Dendritic cell treated with granulocyte-macrophage colony-stimulating factor and Interleukin-4, amounts not matched to agents 40 ng/mL and 50 ng/mL, for 4 days (primary cell): ENCODE measurements at regions not wholly inside any gene's neighbourhood (a gene's known extent, or its start where the extent isn't known, plus 50 kb on each side); places are given as distances from the start of the nearest gene placed in this dataset.
A peak's percentile ranks its signal among the peaks of the same experiment; 100 is the strongest.

Source experiments
- H3K27ac Mint-ChIP-seq: one replicate; pipeline ENCODE4 v1.8.0; 2022; ENCODE audit warnings: mild to moderate bottlenecking, mixed read lengths
- H3K27me3 Mint-ChIP-seq: one replicate; pipeline ENCODE4 v1.8.0; 2022; ENCODE audit warnings: mild to moderate bottlenecking, mixed read lengths
- H3K36me3 Mint-ChIP-seq: one replicate; pipeline ENCODE4 v1.8.0; 2022; ENCODE audit warnings: low read depth, mixed read lengths
- H3K4me1 Mint-ChIP-seq: one replicate; pipeline ENCODE4 v1.8.0; 2022; ENCODE audit warnings: low read depth, mixed read lengths
- H3K4me3 Mint-ChIP-seq: one replicate; pipeline ENCODE4 v1.8.0; 2022; ENCODE audit warnings: mild to moderate bottlenecking, moderate library complexity, mixed read lengths
- H3K9me3 Mint-ChIP-seq: one replicate; pipeline ENCODE4 v1.8.0; 2022; ENCODE audit warnings: mixed read lengths
- intact Hi-C: fragments of 100-400 bp; cut with micrococcal nuclease; formaldehyde crosslinking; loops from one replicate; pipeline ENCODE4 v1.15.0; 2022

DNA sequence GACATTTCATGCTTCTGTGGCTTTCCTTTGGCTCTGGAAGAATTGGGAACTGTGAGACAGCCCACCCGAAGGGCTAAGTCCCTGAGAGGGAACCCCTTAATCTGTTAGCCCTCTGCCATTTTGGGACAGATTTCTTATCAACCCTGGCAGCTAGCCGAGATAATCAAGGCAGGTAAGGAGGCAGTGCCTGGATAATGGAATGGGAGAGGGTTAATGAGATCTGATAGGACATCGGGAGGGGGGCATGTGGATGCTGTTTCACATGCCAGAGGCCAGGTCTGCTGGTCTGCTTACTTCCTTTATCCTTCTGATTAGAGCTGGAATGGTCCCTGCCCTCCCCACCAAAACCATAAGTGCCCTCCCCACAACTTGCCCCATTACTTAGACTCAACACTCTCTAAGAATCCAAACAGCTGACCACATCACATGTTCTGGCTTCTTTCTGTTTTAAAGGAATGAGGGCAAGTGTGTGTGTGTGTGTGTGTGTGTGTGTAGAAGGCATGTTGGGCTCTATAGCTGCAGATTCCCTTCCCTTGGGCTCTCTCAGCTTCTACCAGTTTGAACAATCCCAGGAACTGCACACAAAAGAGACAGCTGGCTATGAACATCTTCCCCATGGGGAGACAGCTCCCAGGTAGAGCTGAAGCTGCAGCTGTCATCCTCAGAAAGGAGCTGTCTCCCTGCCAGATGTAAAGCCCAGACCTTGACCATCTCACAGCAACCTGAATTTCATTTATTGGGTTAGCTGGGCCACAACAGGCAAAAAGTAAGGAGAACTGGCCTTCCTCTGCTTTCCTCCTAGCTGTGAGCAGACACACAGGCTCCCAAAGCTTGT lies 221.3 kb downstream of the PIK3R1 start:
- no peak overlapping the region for H3K4me3 Mint-ChIP-seq
- H3K36me3 Mint-ChIP-seq = peaks cover 8% of the 10 kb centered on the region
- H3K27me3 Mint-ChIP-seq = peaks cover 9% of the 10 kb centered on the region
- H3K9me3 Mint-ChIP-seq = peaks cover 11% of the 10 kb centered on the region
- peaks cover 71% of the 10 kb centered on the region for H3K4me1 Mint-ChIP-seq
- H3K27ac Mint-ChIP-seq = peak overlapping the region; percentile 97
- intact Hi-C loops = no loop called here

DNA sequence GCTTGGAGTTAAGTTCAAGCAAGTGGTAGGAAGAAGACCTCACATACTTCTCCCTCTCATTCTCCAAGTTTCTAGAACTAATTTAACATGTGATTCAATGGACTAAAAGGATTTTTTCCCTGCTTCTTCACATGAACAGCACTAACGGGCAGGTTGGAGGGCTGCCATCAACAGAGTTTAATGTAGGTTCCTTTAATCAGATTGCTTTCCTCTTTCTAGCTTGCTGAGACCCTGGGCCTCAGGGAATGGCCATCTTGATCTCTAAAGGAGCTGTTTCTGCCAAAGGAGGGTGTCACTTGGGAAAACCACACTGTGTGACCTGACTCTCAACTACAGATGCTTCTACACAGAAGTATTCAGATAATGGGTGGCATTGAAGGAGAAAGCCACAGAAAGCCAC lies 223.3 kb downstream of the PIK3R1 start:
- peaks cover 5% of the 10 kb centered on the region for H3K27me3 Mint-ChIP-seq
- H3K36me3 Mint-ChIP-seq = peaks cover 8% of the 10 kb centered on the region
- peaks cover 58% of the 10 kb centered on the region for H3K4me1 Mint-ChIP-seq
- intact Hi-C loops = no loop called here
- no peak overlapping the region for H3K27ac Mint-ChIP-seq
- no peak overlapping the region for H3K4me3 Mint-ChIP-seq
- H3K9me3 Mint-ChIP-seq = peaks cover 11% of the 10 kb centered on the region

DNA sequence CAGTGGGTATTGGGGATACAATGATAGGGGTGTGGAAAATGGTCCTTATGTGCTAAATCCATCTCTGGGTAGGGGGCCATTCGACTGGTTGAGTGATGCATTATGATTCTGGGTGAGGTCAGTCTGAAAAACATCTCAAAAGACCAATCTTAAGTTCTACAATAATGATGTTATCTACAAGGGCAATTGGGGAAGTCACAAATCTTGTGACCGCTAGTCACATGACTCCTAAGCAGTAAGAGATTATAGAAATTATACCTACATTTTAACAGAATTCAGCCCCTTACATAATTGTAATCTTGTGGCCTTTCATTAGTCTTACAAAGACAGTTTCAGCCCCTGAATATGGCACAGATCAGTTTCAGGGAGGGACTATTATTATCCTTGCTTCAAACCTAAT lies 224.7 kb downstream of the PIK3R1 start:
- H3K9me3 Mint-ChIP-seq = peaks cover 11% of the 10 kb centered on the region

DNA sequence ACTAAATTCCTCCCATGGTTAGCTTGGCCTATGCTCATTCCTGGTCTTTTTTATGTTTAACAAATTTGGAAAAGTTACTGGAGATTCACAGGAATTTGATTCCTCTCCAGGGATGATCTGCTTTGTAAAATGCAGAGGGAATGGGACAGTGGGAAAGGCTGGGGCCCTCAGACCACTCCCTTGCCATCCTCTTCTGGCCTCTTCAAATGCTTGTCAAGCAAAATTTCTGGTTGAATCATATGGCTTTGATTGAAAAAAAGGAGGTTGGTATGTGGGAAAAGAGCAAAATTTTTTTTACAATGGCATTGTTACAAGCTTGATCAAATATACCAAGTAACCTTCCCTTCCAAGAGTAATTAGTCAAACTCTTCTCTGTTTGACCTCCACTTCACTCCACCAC lies 225.1 kb downstream of the PIK3R1 start:
- Mint-ChIP-seq H3K36me3 (peaks cover 8% of the 10 kb centered on the region), H3K4me3 (no peak overlapping the region), H3K27ac (no peak overlapping the region), H3K9me3 (peaks cover 11% of the 10 kb centered on the region), H3K27me3 (peaks cover 5% of the 10 kb centered on the region), H3K4me1 (peaks cover 41% of the 10 kb centered on the region)
- intact Hi-C loops = no loop called here

More for the DNA sequence above, 224.7 kb downstream of the PIK3R1 start:
- peaks cover 45% of the 10 kb centered on the region for H3K4me1 Mint-ChIP-seq
- no peak overlapping the region for H3K4me3 Mint-ChIP-seq
- H3K27ac Mint-ChIP-seq = peak overlapping the region; percentile 4
- intact Hi-C loops = no loop called here
- H3K36me3 Mint-ChIP-seq = peaks cover 8% of the 10 kb centered on the region
- H3K27me3 Mint-ChIP-seq = peaks cover 5% of the 10 kb centered on the region

DNA sequence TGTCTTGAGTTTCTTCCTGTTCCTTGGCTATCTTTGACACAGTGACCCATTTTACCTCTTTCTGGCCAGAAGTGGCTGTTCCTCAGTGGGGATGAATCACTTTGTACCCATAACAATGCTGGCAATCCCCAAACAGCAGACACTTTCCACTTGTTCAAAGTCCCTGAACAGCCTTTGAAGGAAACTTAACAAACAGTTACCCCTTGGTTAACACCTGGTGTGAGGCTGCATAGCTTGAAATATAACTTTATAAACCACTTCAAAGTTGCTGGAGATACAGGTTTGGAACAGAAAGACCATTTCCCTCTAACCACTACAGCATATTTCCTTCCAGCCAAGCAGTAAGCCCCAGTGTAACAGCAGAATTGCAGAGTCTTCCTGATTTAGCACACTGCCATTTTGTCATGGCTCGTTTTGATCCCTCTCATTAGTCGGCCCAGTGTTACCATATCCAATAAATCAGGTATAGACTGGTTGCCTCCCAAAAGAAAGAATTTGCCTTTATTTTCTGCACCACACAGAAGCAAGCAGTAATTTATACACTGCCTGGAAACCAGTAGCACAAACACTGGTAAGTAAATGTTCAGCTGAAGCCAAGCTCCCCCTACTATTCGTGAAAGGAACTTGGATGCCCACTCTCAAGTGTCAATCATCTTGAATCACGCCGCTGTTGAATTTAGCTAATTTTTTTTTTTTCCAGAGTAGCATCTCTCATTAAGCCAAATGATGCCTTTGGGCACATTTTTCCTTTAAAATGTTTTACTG lies 225.9 kb downstream of the PIK3R1 start:
- Mint-ChIP-seq H3K36me3 (peaks cover 8% of the 10 kb centered on the region), H3K27ac (no peak overlapping the region), H3K9me3 (peaks cover 11% of the 10 kb centered on the region), H3K4me1 (peaks cover 32% of the 10 kb centered on the region), H3K4me3 (no peak overlapping the region), H3K27me3 (peaks cover 5% of the 10 kb centered on the region)
- intact Hi-C loops = no loop called here

GRCh38 chr5:68443091-68443490 lies 227.5 kb downstream of the PIK3R1 start:
- peaks cover 2% of the 10 kb centered on the region for H3K27me3 Mint-ChIP-seq
- peaks cover 25% of the 10 kb centered on the region for H3K4me1 Mint-ChIP-seq
- peaks cover 8% of the 10 kb centered on the region for H3K36me3 Mint-ChIP-seq
- peaks cover 11% of the 10 kb centered on the region for H3K9me3 Mint-ChIP-seq
- intact Hi-C loops = no loop called here
- H3K4me3 Mint-ChIP-seq = no peak overlapping the region
- H3K27ac Mint-ChIP-seq = no peak overlapping the region

GRCh38 chr5:68444048-68444447 lies 228.5 kb downstream of the PIK3R1 start:
- intact Hi-C loops = no loop called here
- no peak overlapping the region for H3K4me3 Mint-ChIP-seq
- H3K9me3 Mint-ChIP-seq = peaks cover 11% of the 10 kb centered on the region
- no peak overlapping the region for H3K27ac Mint-ChIP-seq
- peaks cover 8% of the 10 kb centered on the region for H3K36me3 Mint-ChIP-seq
- H3K4me1 Mint-ChIP-seq = peaks cover 31% of the 10 kb centered on the region
- H3K27me3 Mint-ChIP-seq = peaks cover 3% of the 10 kb centered on the region

GRCh38 chr5:68444833-68445232 lies 229.3 kb downstream of the PIK3R1 start:
- H3K27me3 Mint-ChIP-seq = peaks cover 3% of the 10 kb centered on the region
- no peak overlapping the region for H3K4me3 Mint-ChIP-seq
- peaks cover 26% of the 10 kb centered on the region for H3K4me1 Mint-ChIP-seq
- peaks cover 6% of the 10 kb centered on the region for H3K9me3 Mint-ChIP-seq
- intact Hi-C loops = no loop called here
- no peak overlapping the region for H3K27ac Mint-ChIP-seq
- peaks cover 4% of the 10 kb centered on the region for H3K36me3 Mint-ChIP-seq

DNA sequence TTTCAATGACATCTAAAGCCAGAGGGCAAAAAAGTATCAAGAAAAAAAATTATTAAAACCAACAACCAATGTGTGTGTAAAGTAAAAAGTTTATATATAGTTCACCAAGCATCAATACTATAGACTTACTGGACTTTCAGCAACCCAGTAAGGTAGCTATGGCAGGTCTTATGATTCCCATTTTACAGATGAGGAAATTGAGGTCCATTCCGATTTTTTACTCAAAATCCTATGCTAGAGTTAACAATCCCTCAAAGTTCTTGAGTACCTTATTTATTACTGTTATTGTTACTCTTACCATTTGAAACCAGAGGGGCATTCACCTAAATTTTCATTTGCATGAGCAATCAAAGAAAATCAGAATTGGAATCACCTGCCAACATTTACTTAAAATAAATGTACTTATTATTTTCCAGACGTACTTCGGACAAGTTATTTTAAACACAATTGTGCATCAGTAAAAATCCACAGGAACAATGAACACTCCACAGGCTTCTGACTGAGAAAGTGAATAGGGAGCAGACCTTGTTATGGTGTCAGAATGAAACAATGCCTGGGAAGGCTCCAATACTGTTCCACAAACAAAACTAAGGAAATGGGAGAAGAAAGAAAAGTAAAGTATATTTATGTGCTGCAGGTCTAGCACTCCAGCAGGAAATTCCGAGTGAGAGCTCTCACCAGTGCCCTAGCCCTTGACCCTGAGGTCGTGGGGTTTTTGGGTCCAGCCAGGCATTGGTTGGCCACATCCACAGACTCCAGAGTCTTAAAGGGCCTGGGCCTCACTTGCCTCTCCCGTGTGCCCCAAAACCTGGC lies 229.9 kb downstream of the PIK3R1 start:
- H3K27ac Mint-ChIP-seq = no peak overlapping the region
- H3K4me3 Mint-ChIP-seq = no peak overlapping the region
- intact Hi-C loops = no loop called here
- H3K4me1 Mint-ChIP-seq = peaks cover 20% of the 10 kb centered on the region
- H3K27me3 Mint-ChIP-seq = peaks cover 3% of the 10 kb centered on the region
- H3K36me3 Mint-ChIP-seq = no peaks in the 10 kb centered on the region
- H3K9me3 Mint-ChIP-seq = no peaks in the 10 kb centered on the region

DNA sequence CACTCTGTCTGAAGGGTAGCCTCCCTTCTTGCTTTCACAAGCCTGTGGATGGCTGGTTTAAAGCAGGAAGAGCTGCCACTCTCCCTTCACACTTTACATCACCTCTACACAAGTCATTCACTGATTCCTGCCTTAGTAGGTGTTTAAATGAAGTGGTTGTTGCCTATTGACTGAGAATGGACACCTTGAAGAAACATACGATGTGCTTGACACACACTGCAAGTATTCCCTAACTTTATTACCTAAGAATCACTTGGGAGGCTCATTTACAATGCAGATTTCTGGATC lies 230.5 kb downstream of the PIK3R1 start:
- H3K27me3 Mint-ChIP-seq = peaks cover 6% of the 10 kb centered on the region
- intact Hi-C loops = no loop called here
- no peak overlapping the region for H3K27ac Mint-ChIP-seq
- no peak overlapping the region for H3K4me3 Mint-ChIP-seq
- H3K9me3 Mint-ChIP-seq = no peaks in the 10 kb centered on the region
- peaks cover 15% of the 10 kb centered on the region for H3K4me1 Mint-ChIP-seq
- no peaks in the 10 kb centered on the region for H3K36me3 Mint-ChIP-seq

GRCh38 chr5:68446487-68446894 lies 230.9 kb downstream of the PIK3R1 start:
- H3K9me3 Mint-ChIP-seq = no peaks in the 10 kb centered on the region
- no peaks in the 10 kb centered on the region for H3K36me3 Mint-ChIP-seq
- H3K4me1 Mint-ChIP-seq = peaks cover 11% of the 10 kb centered on the region
- peaks cover 6% of the 10 kb centered on the region for H3K27me3 Mint-ChIP-seq
- intact Hi-C loops = no loop called here
- no peak overlapping the region for H3K27ac Mint-ChIP-seq
- H3K4me3 Mint-ChIP-seq = no peak overlapping the region

GRCh38 chr5:68447136-68447929 lies 231.8 kb downstream of the PIK3R1 start:
- no peaks in the 10 kb centered on the region for H3K9me3 Mint-ChIP-seq
- H3K36me3 Mint-ChIP-seq = no peaks in the 10 kb centered on the region
- H3K27me3 Mint-ChIP-seq = peaks cover 6% of the 10 kb centered on the region
- H3K27ac Mint-ChIP-seq = no peak overlapping the region
- intact Hi-C loops = no loop called here
- no peak overlapping the region for H3K4me3 Mint-ChIP-seq
- peaks cover 11% of the 10 kb centered on the region for H3K4me1 Mint-ChIP-seq

DNA sequence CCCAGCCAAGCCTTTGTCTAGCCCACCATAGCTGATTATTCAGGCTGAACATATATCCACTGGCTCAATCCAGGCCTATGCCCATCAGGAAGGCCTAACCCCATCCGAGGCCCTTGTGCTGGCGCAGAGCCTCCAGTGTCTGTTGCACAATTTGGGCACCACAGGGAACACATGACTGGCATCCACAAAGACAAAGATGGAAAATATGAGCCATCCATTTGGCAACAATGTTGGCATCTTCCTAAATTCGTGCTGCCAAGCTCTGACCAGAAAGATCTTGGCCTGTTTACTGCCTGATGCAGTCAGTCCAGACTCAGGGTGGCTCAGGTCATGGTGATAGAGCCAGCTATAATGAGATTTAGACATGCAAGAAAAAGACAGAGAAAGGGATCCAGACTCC lies 233.8 kb downstream of the PIK3R1 start:
- H3K4me1 Mint-ChIP-seq = peaks cover 6% of the 10 kb centered on the region
- intact Hi-C loops = no loop called here
- H3K4me3 Mint-ChIP-seq = no peak overlapping the region
- no peaks in the 10 kb centered on the region for H3K9me3 Mint-ChIP-seq
- H3K27ac Mint-ChIP-seq = no peak overlapping the region
- H3K36me3 Mint-ChIP-seq = no peaks in the 10 kb centered on the region
- H3K27me3 Mint-ChIP-seq = peaks cover 6% of the 10 kb centered on the region
